ENCODE measurements at regions not wholly inside any gene's neighbourhood (a gene's known extent, or its start where the extent isn't known, plus 50 kb on each side); places are given as distances from the start of the nearest gene placed in this dataset.

DNA sequence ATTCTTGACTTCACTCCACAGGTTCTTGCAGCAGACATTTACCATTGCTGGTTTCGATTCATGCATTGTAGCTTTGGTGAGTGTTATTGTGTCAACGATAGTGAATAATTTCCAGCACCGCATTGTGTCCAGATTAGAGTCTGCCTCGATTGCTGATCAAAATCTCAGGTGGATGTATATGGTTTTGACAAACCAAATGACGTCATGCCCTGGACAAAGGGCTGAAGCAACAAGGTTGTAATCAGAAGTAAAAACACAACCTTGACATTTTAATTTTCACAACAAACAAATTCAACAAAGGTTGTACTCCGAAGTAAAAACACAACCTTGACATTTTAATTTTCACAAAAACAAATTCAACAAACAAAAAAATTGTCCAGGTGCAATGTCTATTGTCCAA, 81.1 kb upstream of the WWC2 start:
- TF ChIP-seq EZH2 (IDR thresholded peaks at IDR 0.05; ENCODE audit: borderline replicate concordance, low read depth, low read length, severe bottlenecking): no peak
- TF ChIP-seq, protein P1, sequence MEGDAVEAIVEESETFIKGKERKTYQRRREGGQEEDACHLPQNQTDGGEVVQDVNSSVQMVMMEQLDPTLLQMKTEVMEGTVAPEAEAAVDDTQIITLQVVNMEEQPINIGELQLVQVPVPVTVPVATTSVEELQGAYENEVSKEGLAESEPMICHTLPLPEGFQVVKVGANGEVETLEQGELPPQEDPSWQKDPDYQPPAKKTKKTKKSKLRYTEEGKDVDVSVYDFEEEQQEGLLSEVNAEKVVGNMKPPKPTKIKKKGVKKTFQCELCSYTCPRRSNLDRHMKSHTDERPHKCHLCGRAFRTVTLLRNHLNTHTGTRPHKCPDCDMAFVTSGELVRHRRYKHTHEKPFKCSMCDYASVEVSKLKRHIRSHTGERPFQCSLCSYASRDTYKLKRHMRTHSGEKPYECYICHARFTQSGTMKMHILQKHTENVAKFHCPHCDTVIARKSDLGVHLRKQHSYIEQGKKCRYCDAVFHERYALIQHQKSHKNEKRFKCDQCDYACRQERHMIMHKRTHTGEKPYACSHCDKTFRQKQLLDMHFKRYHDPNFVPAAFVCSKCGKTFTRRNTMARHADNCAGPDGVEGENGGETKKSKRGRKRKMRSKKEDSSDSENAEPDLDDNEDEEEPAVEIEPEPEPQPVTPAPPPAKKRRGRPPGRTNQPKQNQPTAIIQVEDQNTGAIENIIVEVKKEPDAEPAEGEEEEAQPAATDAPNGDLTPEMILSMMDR (IDR thresholded peaks at IDR 0.05; ENCODE audit: extremely low read depth in 1 of 2, insufficient read depth in 1 of 2, low read depth in 1 of 2, low read length in 2 of 2): no peak
- no peak for TF ChIP-seq POLR2A (IDR thresholded peaks at IDR 0.05; ENCODE audit: low read depth, low read length)
- no peak for TF ChIP-seq JUN (IDR thresholded peaks at IDR 0.05; ENCODE audit: borderline replicate concordance, insufficient read depth, insufficient read length, low read depth)
- TF ChIP-seq FOS (IDR thresholded peaks at IDR 0.05; ENCODE audit: borderline replicate concordance, insufficient read depth, low read length): no peak
